Effector memory CD4-positive, alpha-beta T cell (primary cell): ENCODE measurements at regions not wholly inside any gene's neighbourhood (a gene's known extent, or its start where the extent isn't known, plus 50 kb on each side); places are given as distances from the start of the nearest gene placed in this dataset.

Source experiments
- DNase-seq, 3 donors: peaks; one replicate each; pipeline ENCODE4 v3.0.0-alpha.2; 2020
- H3K27ac ChIP-seq: 2 replicates; pipeline ENCODE4 v1.7.0; 2013; ENCODE audit warnings: mild to moderate bottlenecking, low read length, moderate library complexity; ENCODE audit not compliant: insufficient read depth, poor library complexity, severe bottlenecking
- H3K27me3 ChIP-seq: replicated peaks from 2 replicates; pipeline ENCODE4 v1.7.0; 2013; ENCODE audit warnings: mild to moderate bottlenecking, low read length; ENCODE audit not compliant: insufficient read depth, control insufficient read depth, poor library complexity, severe bottlenecking
- H3K36me3 ChIP-seq: 2 replicates; pipeline ENCODE4 v1.7.0; 2013; ENCODE audit warnings: mild to moderate bottlenecking, low read length, moderate library complexity; ENCODE audit not compliant: control insufficient read depth, insufficient read depth
- H3K4me1 ChIP-seq: 2 replicates; pipeline ENCODE4 v1.7.0; 2013; ENCODE audit warnings: low read length, mild to moderate bottlenecking; ENCODE audit not compliant: control insufficient read depth, insufficient read depth, poor library complexity, severe bottlenecking
- H3K4me3 ChIP-seq: 2 replicates; pipeline ENCODE4 v1.7.0; 2013; ENCODE audit warnings: low read length, low read depth, mild to moderate bottlenecking; ENCODE audit not compliant: insufficient read depth, poor library complexity, severe bottlenecking
- H3K9me3 ChIP-seq: 2 replicates; pipeline ENCODE4 v1.7.0; 2013; ENCODE audit warnings: mild to moderate bottlenecking, low read length, moderate library complexity; ENCODE audit not compliant: control insufficient read depth

- H3K27ac ChIP-seq, result no peak overlapping the region
- no peaks in the 10 kb centered on the region for H3K27me3 ChIP-seq
- no peaks in the 10 kb centered on the region for H3K36me3 ChIP-seq
- H3K4me1 ChIP-seq, result no peaks in the 10 kb centered on the region
- no peaks in the 10 kb centered on the region for H3K9me3 ChIP-seq
- DNase-seq, result no peak
- H3K4me3 ChIP-seq, result no peak overlapping the region
Measured at GRCh38 chr9:88041447-88041846, 67.1 kb upstream of the CDK20 start.

GRCh38 chr9:88037285-88037845 lies 63.0 kb upstream of the CDK20 start:
- Histone ChIP-seq H3K36me3 (no peaks in the 10 kb centered on the region), H3K27me3 (no peaks in the 10 kb centered on the region), H3K4me1 (no peaks in the 10 kb centered on the region), H3K9me3 (no peaks in the 10 kb centered on the region), H3K27ac (no peak overlapping the region), H3K4me3 (no peak overlapping the region)
- no peak for DNase-seq

GRCh38 chr9:88034964-88035363 lies 60.6 kb upstream of the CDK20 start:
- H3K27me3 ChIP-seq, result no peaks in the 10 kb centered on the region
- no peak overlapping the region for H3K4me3 ChIP-seq
- H3K4me1 ChIP-seq, result no peaks in the 10 kb centered on the region
- no peak overlapping the region for H3K27ac ChIP-seq
- no peak for DNase-seq
- H3K9me3 ChIP-seq, result no peaks in the 10 kb centered on the region
- H3K36me3 ChIP-seq, result no peaks in the 10 kb centered on the region

- no peaks in the 10 kb centered on the region for H3K9me3 ChIP-seq
- H3K4me1 ChIP-seq, result no peaks in the 10 kb centered on the region
- no peak overlapping the region for H3K27ac ChIP-seq
- H3K27me3 ChIP-seq, result no peaks in the 10 kb centered on the region
- H3K36me3 ChIP-seq, result no peaks in the 10 kb centered on the region
- no peak for DNase-seq
- no peak overlapping the region for H3K4me3 ChIP-seq
Measured at GRCh38 chr9:88033359-88033702, 59.0 kb upstream of the CDK20 start.

GRCh38 chr9:88028338-88028737 lies 54.0 kb upstream of the CDK20 start:
- Histone ChIP-seq H3K4me1 (no peaks in the 10 kb centered on the region), H3K4me3 (no peak overlapping the region), H3K27me3 (no peaks in the 10 kb centered on the region), H3K36me3 (no peaks in the 10 kb centered on the region), H3K27ac (no peak overlapping the region), H3K9me3 (no peaks in the 10 kb centered on the region)
- no peak for DNase-seq

GRCh38 chr9:88026118-88026479 lies 51.8 kb upstream of the CDK20 start:
- H3K27me3 ChIP-seq, result no peaks in the 10 kb centered on the region
- H3K4me3 ChIP-seq, result no peak overlapping the region
- no peak overlapping the region for H3K27ac ChIP-seq
- no peaks in the 10 kb centered on the region for H3K36me3 ChIP-seq
- no peaks in the 10 kb centered on the region for H3K4me1 ChIP-seq
- H3K9me3 ChIP-seq, result no peaks in the 10 kb centered on the region
- no peak for DNase-seq

GRCh38 chr9:88025411-88026117 lies 51.2 kb upstream of the CDK20 start:
- DNase-seq, result no peak
- no peaks in the 10 kb centered on the region for H3K36me3 ChIP-seq
- no peak overlapping the region for H3K27ac ChIP-seq
- no peaks in the 10 kb centered on the region for H3K4me1 ChIP-seq
- no peak overlapping the region for H3K4me3 ChIP-seq
- no peaks in the 10 kb centered on the region for H3K9me3 ChIP-seq
- no peaks in the 10 kb centered on the region for H3K27me3 ChIP-seq

- H3K4me3 ChIP-seq, result no peak overlapping the region
- no peak for DNase-seq
Measured at GRCh38 chr9:88024896-88025295, 50.6 kb upstream of the CDK20 start.

More at GRCh38 chr9:88024896-88025295, 50.6 kb upstream of the CDK20 start:
- H3K27me3 ChIP-seq, result no peaks in the 10 kb centered on the region
- no peaks in the 10 kb centered on the region for H3K4me1 ChIP-seq
- H3K9me3 ChIP-seq, result no peaks in the 10 kb centered on the region
- no peaks in the 10 kb centered on the region for H3K36me3 ChIP-seq
- no peak overlapping the region for H3K27ac ChIP-seq
